Mesenchymal stem cell (in vitro differentiated cells and primary cell): ENCODE measurements at regions not wholly inside any gene's neighbourhood (a gene's known extent, or its start where the extent isn't known, plus 50 kb on each side); places are given as distances from the start of the nearest gene placed in this dataset.

Source experiments
- DNase-seq: peaks from one replicate; pipeline ENCODE4 v3.0.0-alpha.2; 2013
- H2AFZ ChIP-seq: one replicate; pipeline ENCODE4 v1.6.1; 2013; ENCODE audit warnings: low read depth, mild to moderate bottlenecking, control low read depth, inconsistent platforms, low read length, moderate library complexity
- H2AK5ac ChIP-seq: 2 replicates; pipeline ENCODE4 v1.6.1; 2013; ENCODE audit warnings: low read length, moderate library complexity, mild to moderate bottlenecking, inconsistent platforms; ENCODE audit not compliant: severe bottlenecking
- H2BK120ac ChIP-seq: one replicate; pipeline ENCODE4 v1.6.1; 2013; ENCODE audit warnings: low read depth, mild to moderate bottlenecking, inconsistent platforms, low read length, moderate library complexity
- H2BK12ac ChIP-seq, 2 experiments: one replicate each; pipeline ENCODE4 v1.6.1; 2013; ENCODE audit warnings: inconsistent platforms in 2 of 2, low read length in 2 of 2, mild to moderate bottlenecking in 2 of 2, moderate library complexity in 2 of 2, control low read depth in 1 of 2
- H2BK15ac ChIP-seq: one replicate; pipeline ENCODE4 v1.6.1; 2013; ENCODE audit warnings: mild to moderate bottlenecking, low read depth, inconsistent platforms; ENCODE audit not compliant: poor library complexity, severe bottlenecking
- H2BK5ac ChIP-seq: 2 replicates; pipeline ENCODE4 v1.6.1; 2013; ENCODE audit warnings: low read depth, mild to moderate bottlenecking, low read length, control low read depth, inconsistent platforms; ENCODE audit not compliant: poor library complexity, severe bottlenecking
- H3K14ac ChIP-seq, 2 experiments: one replicate each; pipeline ENCODE4 v1.6.1; 2013; ENCODE audit warnings: inconsistent platforms in 2 of 2, low read length in 2 of 2, control low read depth in 1 of 2, mild to moderate bottlenecking in 1 of 2, moderate library complexity in 1 of 2
- H3K18ac ChIP-seq, 2 experiments: one replicate each; pipeline ENCODE4 v1.6.1; 2013; ENCODE audit warnings: inconsistent platforms in 2 of 2, low read length in 2 of 2, control low read depth in 1 of 2, low read depth in 1 of 2, mild to moderate bottlenecking in 1 of 2
- H3K23ac ChIP-seq, 2 experiments: one replicate each; pipeline ENCODE4 v1.6.1; 2013; ENCODE audit warnings: inconsistent platforms in 2 of 2, low read length in 2 of 2, mild to moderate bottlenecking in 2 of 2, moderate library complexity in 2 of 2, control low read depth in 1 of 2
- H3K27ac ChIP-seq: 2 replicates; pipeline ENCODE4 v1.5.1; 2013; ENCODE audit warnings: mild to moderate bottlenecking, moderate library complexity, low read length, control low read depth, inconsistent platforms; ENCODE audit not compliant: poor library complexity, severe bottlenecking
- H3K27me3 ChIP-seq, 2 experiments: 2 replicates each; pipeline versions ENCODE4 v1.6.1 to v1.7.0; 2013; ENCODE audit warnings: low read length in 2 of 2, mild to moderate bottlenecking in 2 of 2, moderate library complexity in 2 of 2, control low read depth in 1 of 2, inconsistent platforms in 1 of 2; ENCODE audit not compliant: control insufficient read depth in 1 of 2, insufficient read depth in 1 of 2
- H3K36me3 ChIP-seq, 2 experiments: 2 replicates each; pipeline versions ENCODE4 v1.6.1 to v1.7.0; 2013; ENCODE audit warnings: low read length in 2 of 2, control low read depth in 1 of 2, inconsistent platforms in 1 of 2, low read depth in 1 of 2, mild to moderate bottlenecking in 1 of 2; ENCODE audit not compliant: insufficient read depth in 2 of 2, control insufficient read depth in 1 of 2
- H3K4ac ChIP-seq, 2 experiments: one replicate each; pipeline ENCODE4 v1.6.1; 2013; ENCODE audit warnings: inconsistent platforms in 2 of 2, low read length in 2 of 2, mild to moderate bottlenecking in 2 of 2, moderate library complexity in 2 of 2, control low read depth in 1 of 2, low read depth in 1 of 2
- H3K4me1 ChIP-seq: 2 replicates; pipeline ENCODE4 v1.6.1; 2013; ENCODE audit warnings: low read depth, low read length, control low read depth; ENCODE audit not compliant: control insufficient read depth, insufficient read depth
- H3K4me2 ChIP-seq: 2 replicates; pipeline ENCODE4 v1.6.1; 2013; ENCODE audit warnings: low read length, mild to moderate bottlenecking, inconsistent platforms; ENCODE audit not compliant: poor library complexity, severe bottlenecking
- H3K4me3 ChIP-seq, 2 experiments: 2 replicates each; pipeline versions ENCODE4 v1.5.1 to v1.7.0; 2013; ENCODE audit warnings: low read length in 2 of 2, mild to moderate bottlenecking in 2 of 2, control low read depth in 1 of 2, low read depth in 1 of 2; ENCODE audit not compliant: insufficient read depth in 1 of 2
- H3K79me1 ChIP-seq: replicated peaks from 2 replicates; pipeline ENCODE4 v1.6.1; 2013; ENCODE audit warnings: mild to moderate bottlenecking, control low read depth, low read length, inconsistent platforms; ENCODE audit not compliant: poor library complexity, severe bottlenecking
- H3K9ac ChIP-seq: 2 replicates; pipeline ENCODE4 v1.7.0; 2013; ENCODE audit warnings: mild to moderate bottlenecking, low read length, moderate library complexity
- H3K9me3 ChIP-seq: 2 replicates; pipeline ENCODE4 v1.7.0; 2013; ENCODE audit warnings: mild to moderate bottlenecking, low read length; ENCODE audit not compliant: control insufficient read depth
- H4K8ac ChIP-seq: one replicate; pipeline ENCODE4 v1.6.1; 2013; ENCODE audit warnings: inconsistent platforms, mild to moderate bottlenecking, low read length, moderate library complexity
- H4K91ac ChIP-seq: one replicate; pipeline ENCODE4 v1.6.1; 2013; ENCODE audit warnings: mild to moderate bottlenecking, low read length, inconsistent platforms
- WGBS: methylation state at CpG from one replicate; pipeline ENCODE4 v1.1.7; 2013; ENCODE audit warnings: mixed read lengths; 5-methylcytosine and 5-hydroxymethylcytosine counted together

DNA sequence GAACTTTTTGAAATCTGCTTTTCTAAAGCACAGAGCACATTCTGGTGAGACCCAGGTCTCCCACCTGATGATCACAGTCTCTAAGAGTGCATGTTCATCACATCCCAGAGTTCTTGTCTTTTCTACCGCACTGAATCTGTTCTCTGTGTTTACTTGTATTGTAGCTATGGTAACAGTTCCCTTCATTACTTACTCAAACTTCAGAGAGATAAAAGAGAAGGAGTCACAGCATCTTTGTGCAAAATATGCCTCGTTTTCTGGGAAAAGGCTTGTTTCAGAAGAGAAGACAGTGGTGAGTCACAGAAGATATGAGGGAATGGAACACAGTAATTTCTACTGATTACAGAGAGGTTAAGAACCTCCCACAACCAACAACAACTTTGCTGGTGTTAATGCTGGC lies 580.6 kb downstream of the PLA2G4A start:
- H2BK15ac ChIP-seq, result no peak overlapping the region
- H2AFZ ChIP-seq, result no peak overlapping the region
- H3K27ac ChIP-seq, result no peak overlapping the region
- no peak overlapping the region for H3K4me2 ChIP-seq
- H3K79me1 ChIP-seq, result no peaks in the 10 kb centered on the region
- H3K27me3 ChIP-seq, result no peaks in the 10 kb centered on the region
- no peak overlapping the region for H3K4me3 ChIP-seq
- no peak overlapping the region for H2AK5ac ChIP-seq
- H2BK120ac ChIP-seq, result no peak overlapping the region
- no peak overlapping the region for H3K9ac ChIP-seq
- H3K9me3 ChIP-seq, result no peaks in the 10 kb centered on the region
- H3K18ac ChIP-seq, result peak overlapping the region in 1 of 2 experiments; percentile 38
- 33% methylated on average over 1 of the region's 2 CpGs for WGBS
- H3K36me3 ChIP-seq, result no peaks in the 10 kb centered on the region
- H4K8ac ChIP-seq, result no peak overlapping the region
- no peak overlapping the region for H4K91ac ChIP-seq
- H2BK12ac ChIP-seq, result no peak overlapping the region
- H2BK5ac ChIP-seq, result no peak overlapping the region
- H3K23ac ChIP-seq, result no peak overlapping the region
- DNase-seq, result peak; percentile 94
- H3K4me1 ChIP-seq, result no peaks in the 10 kb centered on the region
- no peak overlapping the region for H3K4ac ChIP-seq
- H3K14ac ChIP-seq, result no peak overlapping the region

DNA sequence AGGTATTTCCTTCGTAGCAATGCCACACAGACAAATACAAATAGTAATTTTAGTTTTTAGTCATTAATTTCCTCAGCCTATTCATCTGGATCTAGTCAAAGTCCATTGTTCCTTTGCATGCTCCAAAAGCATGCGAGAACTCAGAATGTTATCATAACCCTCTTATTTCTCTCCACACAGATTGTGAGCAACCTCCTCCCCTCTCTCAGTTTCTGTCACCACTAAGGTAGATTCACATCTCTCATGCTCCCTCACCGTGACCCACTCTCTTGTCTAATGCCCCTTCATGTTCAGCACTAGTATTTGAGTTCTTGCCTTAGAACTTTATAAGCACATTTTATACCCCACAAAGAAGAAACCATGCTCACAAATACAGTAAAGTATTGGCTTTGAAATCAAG lies 582.4 kb downstream of the PLA2G4A start:
- peak overlapping the region; percentile 46 for H4K91ac ChIP-seq
- WGBS, result 94% methylated on average over 3 of the region's 3 CpGs

DNA sequence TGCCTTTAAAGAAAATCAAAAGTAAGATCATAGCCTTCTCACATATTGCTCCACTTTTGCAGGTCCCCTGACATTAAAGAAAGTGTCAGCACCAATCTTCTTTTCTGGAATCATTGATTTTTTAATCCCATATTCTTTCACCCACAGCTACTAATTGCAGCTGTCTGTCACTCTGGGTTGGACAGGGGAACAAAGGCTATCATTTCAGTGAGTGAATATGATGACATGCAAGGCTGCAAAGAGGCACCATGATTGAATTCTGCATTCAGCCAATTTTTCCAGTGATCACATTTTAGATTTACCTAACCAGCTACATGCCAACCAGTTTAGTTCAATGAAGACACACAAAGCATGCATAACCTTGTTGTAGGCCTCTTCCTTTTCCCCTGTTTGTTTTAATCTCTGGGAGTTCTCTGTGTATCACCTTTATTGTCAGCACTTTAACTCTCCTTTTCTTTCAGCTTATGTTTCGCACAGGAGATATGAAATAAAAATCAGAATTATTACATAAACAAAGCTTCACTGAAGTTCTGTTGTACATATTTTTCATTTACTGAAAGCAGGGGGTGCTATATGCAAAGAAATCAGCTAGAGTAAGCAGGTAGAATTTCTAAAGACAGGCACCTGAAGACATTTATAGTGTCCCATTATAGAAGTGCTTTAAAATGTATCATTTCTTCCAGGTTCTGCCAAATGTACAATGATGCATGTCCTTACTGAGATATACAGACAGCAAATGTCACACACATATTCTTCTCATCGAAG lies 584.8 kb downstream of the PLA2G4A start:
- no peak overlapping the region for H2BK15ac ChIP-seq
- H2BK120ac ChIP-seq, result no peak overlapping the region
- no peaks in the 10 kb centered on the region for H3K36me3 ChIP-seq
- no peaks in the 10 kb centered on the region for H3K79me1 ChIP-seq
- no peaks in the 10 kb centered on the region for H3K27me3 ChIP-seq
- H4K8ac ChIP-seq, result no peak overlapping the region
- no peak overlapping the region for H3K14ac ChIP-seq
- no CpG with 5 or more reads among the region's 2 CpGs for WGBS
- no peak overlapping the region for H3K4me3 ChIP-seq
- no peak overlapping the region for H4K91ac ChIP-seq
- H3K9me3 ChIP-seq, result no peaks in the 10 kb centered on the region
- no peak overlapping the region for H3K9ac ChIP-seq
- H3K27ac ChIP-seq, result no peak overlapping the region
- no peak overlapping the region for H2AFZ ChIP-seq
- peak; percentile 9 for DNase-seq
- H3K23ac ChIP-seq, result no peak overlapping the region
- H2BK5ac ChIP-seq, result no peak overlapping the region
- H3K18ac ChIP-seq, result no peak overlapping the region
- no peak overlapping the region for H3K4ac ChIP-seq
- H3K4me2 ChIP-seq, result no peak overlapping the region
- no peaks in the 10 kb centered on the region for H3K4me1 ChIP-seq
- no peak overlapping the region for H2BK12ac ChIP-seq
- no peak overlapping the region for H2AK5ac ChIP-seq

More for the DNA sequence above, 582.4 kb downstream of the PLA2G4A start:
- no peak overlapping the region for H2BK120ac ChIP-seq
- no peak overlapping the region for H2BK12ac ChIP-seq
- no peak overlapping the region for H3K18ac ChIP-seq
- no peaks in the 10 kb centered on the region for H3K79me1 ChIP-seq
- no peak overlapping the region for H4K8ac ChIP-seq
- no peak overlapping the region for H3K14ac ChIP-seq
- no peaks in the 10 kb centered on the region for H3K4me1 ChIP-seq
- no peak for DNase-seq
- H3K36me3 ChIP-seq, result no peaks in the 10 kb centered on the region
- H2AK5ac ChIP-seq, result no peak overlapping the region
- H3K23ac ChIP-seq, result no peak overlapping the region
- no peak overlapping the region for H2AFZ ChIP-seq
- H2BK15ac ChIP-seq, result no peak overlapping the region
- H3K4ac ChIP-seq, result no peak overlapping the region
- no peak overlapping the region for H3K4me3 ChIP-seq
- no peak overlapping the region for H2BK5ac ChIP-seq
- H3K9ac ChIP-seq, result no peak overlapping the region
- no peaks in the 10 kb centered on the region for H3K27me3 ChIP-seq
- H3K9me3 ChIP-seq, result no peaks in the 10 kb centered on the region
- no peak overlapping the region for H3K27ac ChIP-seq
- no peak overlapping the region for H3K4me2 ChIP-seq

DNA sequence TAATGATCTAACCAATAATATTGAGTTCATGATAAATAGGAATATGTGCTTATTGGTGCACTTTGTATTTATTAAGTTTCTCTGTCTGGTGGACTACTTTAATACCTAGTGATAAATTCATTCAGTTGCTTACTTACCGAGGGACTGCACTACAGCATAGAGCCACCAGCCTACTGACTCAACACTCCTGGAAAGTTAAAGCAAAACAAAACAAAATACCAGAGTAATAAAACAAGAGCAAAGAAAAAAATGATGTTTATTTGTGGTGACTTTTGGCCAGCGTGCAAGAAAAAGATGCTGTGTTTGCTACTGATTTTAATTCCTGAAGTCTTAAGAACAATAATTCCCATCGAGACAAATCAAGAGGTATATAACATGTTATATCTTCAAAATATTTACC lies 586.3 kb downstream of the PLA2G4A start:
- Histone ChIP-seq H2BK12ac (no peak overlapping the region), H3K4me3 (no peak overlapping the region), H2AK5ac (no peak overlapping the region), H3K23ac (no peak overlapping the region), H3K9me3 (no peaks in the 10 kb centered on the region), H2BK5ac (no peak overlapping the region), H3K36me3 (no peaks in the 10 kb centered on the region), H3K4ac (no peak overlapping the region), H2BK120ac (no peak overlapping the region), H4K91ac (no peak overlapping the region), H3K79me1 (no peaks in the 10 kb centered on the region), H3K18ac (no peak overlapping the region), H2AFZ (no peak overlapping the region), H3K14ac (no peak overlapping the region), H3K27ac (no peak overlapping the region), H3K4me2 (no peak overlapping the region), H3K4me1 (no peaks in the 10 kb centered on the region), H3K27me3 (no peaks in the 10 kb centered on the region), H2BK15ac (no peak overlapping the region), H3K9ac (no peak overlapping the region), H4K8ac (no peak overlapping the region)
- WGBS, result 50% methylated on average over 1 of the region's 3 CpGs
- peak; percentile 9 for DNase-seq
